Mononuclear cell (primary cell): ENCODE measurements at regions not wholly inside any gene's neighbourhood (a gene's known extent, or its start where the extent isn't known, plus 50 kb on each side); places are given as distances from the start of the nearest gene placed in this dataset.

Experiments
- H3K27me3 ChIP-seq: 2 replicates; pipeline ENCODE4 v1.6.0; 2011; ENCODE audit warnings: low read length, control low read depth; ENCODE audit not compliant: insufficient read depth
- H3K4me1 ChIP-seq: 2 replicates; pipeline ENCODE4 v1.5.1; 2011; ENCODE audit warnings: mild to moderate bottlenecking, low read length, control low read depth; ENCODE audit not compliant: insufficient read depth
- H3K4me3 ChIP-seq: 2 replicates; pipeline ENCODE4 v1.5.1; 2011; ENCODE audit warnings: mild to moderate bottlenecking, low read length, moderate library complexity
- H3K9me3 ChIP-seq: 2 replicates; pipeline ENCODE4 v1.5.1; 2011; ENCODE audit warnings: low read depth, mild to moderate bottlenecking, control low read depth, low read length

- no peaks in the 10 kb centered on the region for H3K27me3 ChIP-seq
- H3K4me3 ChIP-seq, result no peak overlapping the region
- no peaks in the 10 kb centered on the region for H3K9me3 ChIP-seq
- no peaks in the 10 kb centered on the region for H3K4me1 ChIP-seq
Measured at GRCh38 chr6:149160943-149161342, 156.6 kb upstream of the TAB2 start.

GRCh38 chr6:149162924-149163323 is 154.6 kb upstream of the TAB2 start:
- Histone ChIP-seq H3K4me1 (peaks cover 11% of the 10 kb centered on the region), H3K4me3 (no peak overlapping the region), H3K9me3 (no peaks in the 10 kb centered on the region), H3K27me3 (no peaks in the 10 kb centered on the region)

GRCh38 chr6:149164199-149164750 is 153.2 kb upstream of the TAB2 start:
- H3K4me3 ChIP-seq, result no peak overlapping the region
- H3K27me3 ChIP-seq, result no peaks in the 10 kb centered on the region
- peaks cover 18% of the 10 kb centered on the region for H3K4me1 ChIP-seq

GRCh38 chr6:149166336-149166735 is 151.2 kb upstream of the TAB2 start:
- Histone ChIP-seq H3K4me1 (peaks cover 19% of the 10 kb centered on the region), H3K4me3 (no peak overlapping the region), H3K27me3 (no peaks in the 10 kb centered on the region), H3K9me3 (no peaks in the 10 kb centered on the region)

More at GRCh38 chr6:149164199-149164750, 153.2 kb upstream of the TAB2 start:
- H3K9me3 ChIP-seq, result no peaks in the 10 kb centered on the region

GRCh38 chr6:149166747-149167146 is 150.8 kb upstream of the TAB2 start:
- H3K4me3 ChIP-seq, result no peak overlapping the region

GRCh38 chr6:149168968-149169367 is 148.5 kb upstream of the TAB2 start:
- Histone ChIP-seq H3K9me3 (no peaks in the 10 kb centered on the region), H3K27me3 (no peaks in the 10 kb centered on the region), H3K4me1 (peaks cover 19% of the 10 kb centered on the region), H3K4me3 (no peak overlapping the region)

More at GRCh38 chr6:149166747-149167146, 150.8 kb upstream of the TAB2 start:
- Histone ChIP-seq H3K9me3 (no peaks in the 10 kb centered on the region), H3K27me3 (no peaks in the 10 kb centered on the region), H3K4me1 (peaks cover 19% of the 10 kb centered on the region)

GRCh38 chr6:149169761-149170511 is 147.6 kb upstream of the TAB2 start:
- H3K9me3 ChIP-seq, result no peaks in the 10 kb centered on the region
- H3K4me1 ChIP-seq, result peaks cover 19% of the 10 kb centered on the region
- no peak overlapping the region for H3K4me3 ChIP-seq
- no peaks in the 10 kb centered on the region for H3K27me3 ChIP-seq

GRCh38 chr6:149170564-149171452 is 146.7 kb upstream of the TAB2 start:
- Histone ChIP-seq H3K4me3 (no peak overlapping the region), H3K4me1 (peaks cover 19% of the 10 kb centered on the region), H3K9me3 (no peaks in the 10 kb centered on the region), H3K27me3 (no peaks in the 10 kb centered on the region)

GRCh38 chr6:149173222-149173621 is 144.3 kb upstream of the TAB2 start:
- Histone ChIP-seq H3K4me1 (peaks cover 7% of the 10 kb centered on the region), H3K4me3 (no peak overlapping the region), H3K9me3 (no peaks in the 10 kb centered on the region), H3K27me3 (no peaks in the 10 kb centered on the region)

- H3K4me1 ChIP-seq, result no peaks in the 10 kb centered on the region
Measured at GRCh38 chr6:149174962-149175361, 142.6 kb upstream of the TAB2 start.

GRCh38 chr6:149176971-149177667 is 140.4 kb upstream of the TAB2 start:
- no peaks in the 10 kb centered on the region for H3K27me3 ChIP-seq
- peaks cover 2% of the 10 kb centered on the region for H3K4me1 ChIP-seq
- no peak overlapping the region for H3K4me3 ChIP-seq
- H3K9me3 ChIP-seq, result no peaks in the 10 kb centered on the region

More at GRCh38 chr6:149174962-149175361, 142.6 kb upstream of the TAB2 start:
- no peaks in the 10 kb centered on the region for H3K27me3 ChIP-seq
- H3K9me3 ChIP-seq, result no peaks in the 10 kb centered on the region
- H3K4me3 ChIP-seq, result no peak overlapping the region

GRCh38 chr6:149179431-149179830 is 138.1 kb upstream of the TAB2 start:
- no peaks in the 10 kb centered on the region for H3K27me3 ChIP-seq
- peaks cover 7% of the 10 kb centered on the region for H3K4me1 ChIP-seq
- no peaks in the 10 kb centered on the region for H3K9me3 ChIP-seq
- H3K4me3 ChIP-seq, result no peak overlapping the region

GRCh38 chr6:149181304-149181703 is 136.2 kb upstream of the TAB2 start:
- no peak overlapping the region for H3K4me3 ChIP-seq
- H3K9me3 ChIP-seq, result no peaks in the 10 kb centered on the region
- H3K27me3 ChIP-seq, result no peaks in the 10 kb centered on the region
- H3K4me1 ChIP-seq, result peaks cover 7% of the 10 kb centered on the region

- H3K4me3 ChIP-seq, result no peak overlapping the region
- peaks cover 7% of the 10 kb centered on the region for H3K4me1 ChIP-seq
- H3K9me3 ChIP-seq, result no peaks in the 10 kb centered on the region
- no peaks in the 10 kb centered on the region for H3K27me3 ChIP-seq
Measured at GRCh38 chr6:149182262-149182661, 135.2 kb upstream of the TAB2 start.

- H3K4me3 ChIP-seq, result no peak overlapping the region
- H3K4me1 ChIP-seq, result peaks cover 7% of the 10 kb centered on the region
- H3K27me3 ChIP-seq, result no peaks in the 10 kb centered on the region
- no peaks in the 10 kb centered on the region for H3K9me3 ChIP-seq
Measured at GRCh38 chr6:149184523-149184922, 133.0 kb upstream of the TAB2 start.
